OCI-LY3 (cell line): ENCODE measurements at regions not wholly inside any gene's neighbourhood (a gene's known extent, or its start where the extent isn't known, plus 50 kb on each side); places are given as distances from the start of the nearest gene placed in this dataset.

Experiments
- CTCF ChIP-seq: fragments of 200-600, 300-600 bp; sonication (generic); IDR thresholded peaks from 2 replicates; pipeline ENCODE4 v1.5.1; 2014; ENCODE audit warnings: antibody characterized with exemption, low read length, low read depth
- EZH2phosphoT487 ChIP-seq: fragments of 200-600 bp; shearing (Covaris generic); IDR thresholded peaks from 2 replicates; pipeline ENCODE4 v1.6.1; 2018; ENCODE audit warnings: antibody characterized with exemption, mixed run types, low read depth

DNA sequence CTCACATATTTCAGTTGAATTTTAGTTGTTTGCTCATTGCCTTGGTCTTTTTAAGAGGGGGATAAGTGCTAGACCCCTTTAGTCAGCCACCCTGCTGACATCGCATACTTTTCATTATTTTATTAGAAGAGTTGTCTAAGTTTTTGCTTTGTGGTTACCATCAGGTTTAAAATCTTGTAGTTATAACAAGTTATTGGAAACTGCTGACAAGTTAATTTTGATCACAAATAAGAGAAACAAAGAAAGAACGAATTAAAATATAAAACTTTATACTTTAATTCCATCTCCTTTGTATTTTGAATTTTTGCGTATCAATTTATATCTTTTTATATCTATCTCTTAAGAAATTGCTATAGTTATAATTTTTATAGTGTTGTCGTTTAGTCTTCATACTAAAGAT lies 679.7 kb downstream of the TECRL start:
- TF ChIP-seq CTCF (no peak), EZH2phosphoT487 (no peak)
